HepG2 (cell line): ENCODE measurements at regions not wholly inside any gene's neighbourhood (a gene's known extent, or its start where the extent isn't known, plus 50 kb on each side); places are given as distances from the start of the nearest gene placed in this dataset.

Experiments used
- ARNTL ChIP-seq: sonication (generic); formaldehyde crosslinking; IDR thresholded peaks from 2 replicates; pipeline ENCODE4 v1.4.0; 2020; ENCODE audit warnings: mild to moderate bottlenecking, missing genetic modification reagents
- ETV5 ChIP-seq: IDR thresholded peaks from 2 replicates; pipeline ENCODE4 v1.6.1; 2018; ENCODE audit warnings: missing biosample characterization, missing genetic modification reagents, inconsistent platforms, borderline replicate concordance
- MIER3 ChIP-seq: IDR thresholded peaks from 2 replicates; pipeline ENCODE4 v1.6.1; 2016; ENCODE audit warnings: missing compliant biosample characterization, borderline replicate concordance
- MYC ChIP-seq: sonication (generic); formaldehyde crosslinking; IDR thresholded peaks from 2 replicates; pipeline ENCODE4 v1.9.0; 2021; ENCODE audit warnings: missing genetic modification reagents, borderline replicate concordance
- RXRB ChIP-seq: IDR thresholded peaks from 2 replicates; pipeline ENCODE4 v1.6.1; 2016; ENCODE audit warnings: borderline replicate concordance, missing genetic modification reagents, missing compliant biosample characterization
- SP5 ChIP-seq: IDR thresholded peaks from 2 replicates; pipeline ENCODE4 v1.6.1; 2016; ENCODE audit warnings: low read depth, borderline replicate concordance
- ZFY ChIP-seq: sonication (generic); formaldehyde crosslinking; IDR thresholded peaks from 2 replicates; pipeline ENCODE4 v1.4.0; 2020; ENCODE audit warnings: missing genetic modification reagents
- ZNF260 ChIP-seq: sonication (generic); formaldehyde crosslinking; IDR thresholded peaks from 2 replicates; pipeline ENCODE4 v1.4.0; 2020; ENCODE audit warnings: missing genetic modification reagents, low read depth, mild to moderate bottlenecking, borderline replicate concordance
- ZNF496 ChIP-seq: sonication (generic); formaldehyde crosslinking; IDR thresholded peaks from 2 replicates; pipeline ENCODE4 v1.8.1; 2023; ENCODE audit warnings: mild to moderate bottlenecking, moderate library complexity, missing genetic modification reagents; ENCODE audit not compliant: insufficient replicate concordance
- ZNF746 ChIP-seq: sonication (generic); formaldehyde crosslinking; IDR thresholded peaks from 2 replicates; pipeline ENCODE4 v1.8.0; 2022; ENCODE audit warnings: mild to moderate bottlenecking, missing genetic modification reagents
- TF ChIP-seq, protein P1 (sequence below): sonication (generic); formaldehyde crosslinking; conservative IDR thresholded peaks from 2 replicates; pipeline ENCODE4 v1.8.0; 2022; ENCODE audit warnings: missing genetic modification reagents
- TF ChIP-seq, protein P2 (sequence below): sonication (generic); formaldehyde crosslinking; IDR thresholded peaks from 2 replicates; pipeline ENCODE4 v1.5.0; 2020; ENCODE audit warnings: mild to moderate bottlenecking, missing genetic modification reagents
- TF ChIP-seq, protein P3 (sequence below): sonication (generic); formaldehyde crosslinking; IDR thresholded peaks from 2 replicates; pipeline ENCODE4 v1.4.0; 2020; ENCODE audit warnings: missing genetic modification reagents
- TF ChIP-seq, protein P4 (sequence below): sonication (generic); formaldehyde crosslinking; IDR thresholded peaks from 2 replicates; pipeline ENCODE4 v1.5.0; 2020; ENCODE audit warnings: missing genetic modification reagents
- TF ChIP-seq, protein P5 (sequence below): sonication (generic); formaldehyde crosslinking; IDR thresholded peaks from 2 replicates; pipeline ENCODE4 v1.4.0; 2020; ENCODE audit warnings: missing genetic modification reagents
- TF ChIP-seq, protein P6 (sequence below): sonication (generic); formaldehyde crosslinking; IDR thresholded peaks from 2 replicates; pipeline ENCODE4 v1.4.0; 2020; ENCODE audit warnings: missing genetic modification reagents

DNA sequence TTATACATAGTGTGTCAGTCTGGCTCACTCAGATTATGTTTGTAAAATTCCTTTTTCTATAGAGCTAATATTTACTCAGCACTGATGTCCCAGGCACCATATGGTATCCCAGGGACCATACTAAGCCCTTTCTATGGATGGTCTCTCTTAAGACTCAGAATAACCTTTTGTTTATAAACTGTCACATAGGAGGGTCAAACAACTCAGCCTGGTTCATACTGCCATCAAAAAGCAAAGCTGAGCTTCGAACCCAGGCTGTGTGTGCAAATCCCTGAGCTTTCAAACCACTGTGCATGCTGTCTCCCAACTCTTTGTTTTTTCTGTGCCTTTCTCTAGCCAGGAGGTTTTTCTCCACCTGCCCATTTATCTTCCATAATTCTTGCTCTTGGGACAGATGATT, 135.6 kb upstream of the ARHGAP5 start (continued):
- TF ChIP-seq, protein P1, sequence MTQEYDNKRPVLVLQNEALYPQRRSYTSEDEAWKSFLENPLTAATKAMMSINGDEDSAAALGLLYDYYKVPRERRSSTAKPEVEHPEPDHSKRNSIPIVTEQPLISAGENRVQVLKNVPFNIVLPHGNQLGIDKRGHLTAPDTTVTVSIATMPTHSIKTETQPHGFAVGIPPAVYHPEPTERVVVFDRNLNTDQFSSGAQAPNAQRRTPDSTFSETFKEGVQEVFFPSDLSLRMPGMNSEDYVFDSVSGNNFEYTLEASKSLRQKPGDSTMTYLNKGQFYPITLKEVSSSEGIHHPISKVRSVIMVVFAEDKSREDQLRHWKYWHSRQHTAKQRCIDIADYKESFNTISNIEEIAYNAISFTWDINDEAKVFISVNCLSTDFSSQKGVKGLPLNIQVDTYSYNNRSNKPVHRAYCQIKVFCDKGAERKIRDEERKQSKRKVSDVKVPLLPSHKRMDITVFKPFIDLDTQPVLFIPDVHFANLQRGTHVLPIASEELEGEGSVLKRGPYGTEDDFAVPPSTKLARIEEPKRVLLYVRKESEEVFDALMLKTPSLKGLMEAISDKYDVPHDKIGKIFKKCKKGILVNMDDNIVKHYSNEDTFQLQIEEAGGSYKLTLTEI (CRISPR knock-in tag): no peak
- peak; percentile 45; the same call in 1 of the 2 replicates for TF ChIP-seq ETV5
- TF ChIP-seq ZFY (CRISPR knock-in tag): no peak
- TF ChIP-seq MYC (CRISPR knock-in tag): no peak
- no peak for TF ChIP-seq ARNTL (CRISPR knock-in tag)
- TF ChIP-seq, protein P2, sequence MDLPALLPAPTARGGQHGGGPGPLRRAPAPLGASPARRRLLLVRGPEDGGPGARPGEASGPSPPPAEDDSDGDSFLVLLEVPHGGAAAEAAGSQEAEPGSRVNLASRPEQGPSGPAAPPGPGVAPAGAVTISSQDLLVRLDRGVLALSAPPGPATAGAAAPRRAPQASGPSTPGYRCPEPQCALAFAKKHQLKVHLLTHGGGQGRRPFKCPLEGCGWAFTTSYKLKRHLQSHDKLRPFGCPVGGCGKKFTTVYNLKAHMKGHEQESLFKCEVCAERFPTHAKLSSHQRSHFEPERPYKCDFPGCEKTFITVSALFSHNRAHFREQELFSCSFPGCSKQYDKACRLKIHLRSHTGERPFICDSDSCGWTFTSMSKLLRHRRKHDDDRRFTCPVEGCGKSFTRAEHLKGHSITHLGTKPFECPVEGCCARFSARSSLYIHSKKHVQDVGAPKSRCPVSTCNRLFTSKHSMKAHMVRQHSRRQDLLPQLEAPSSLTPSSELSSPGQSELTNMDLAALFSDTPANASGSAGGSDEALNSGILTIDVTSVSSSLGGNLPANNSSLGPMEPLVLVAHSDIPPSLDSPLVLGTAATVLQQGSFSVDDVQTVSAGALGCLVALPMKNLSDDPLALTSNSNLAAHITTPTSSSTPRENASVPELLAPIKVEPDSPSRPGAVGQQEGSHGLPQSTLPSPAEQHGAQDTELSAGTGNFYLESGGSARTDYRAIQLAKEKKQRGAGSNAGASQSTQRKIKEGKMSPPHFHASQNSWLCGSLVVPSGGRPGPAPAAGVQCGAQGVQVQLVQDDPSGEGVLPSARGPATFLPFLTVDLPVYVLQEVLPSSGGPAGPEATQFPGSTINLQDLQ (CRISPR knock-in tag): no peak
- TF ChIP-seq RXRB (CRISPR knock-in tag): peak; percentile 79
- no peak for TF ChIP-seq ZNF260
- peak; percentile 33; the same call in 1 of the 2 replicates for TF ChIP-seq SP5
- no peak for TF ChIP-seq ZNF746 (CRISPR knock-in tag)
- TF ChIP-seq, protein P3, sequence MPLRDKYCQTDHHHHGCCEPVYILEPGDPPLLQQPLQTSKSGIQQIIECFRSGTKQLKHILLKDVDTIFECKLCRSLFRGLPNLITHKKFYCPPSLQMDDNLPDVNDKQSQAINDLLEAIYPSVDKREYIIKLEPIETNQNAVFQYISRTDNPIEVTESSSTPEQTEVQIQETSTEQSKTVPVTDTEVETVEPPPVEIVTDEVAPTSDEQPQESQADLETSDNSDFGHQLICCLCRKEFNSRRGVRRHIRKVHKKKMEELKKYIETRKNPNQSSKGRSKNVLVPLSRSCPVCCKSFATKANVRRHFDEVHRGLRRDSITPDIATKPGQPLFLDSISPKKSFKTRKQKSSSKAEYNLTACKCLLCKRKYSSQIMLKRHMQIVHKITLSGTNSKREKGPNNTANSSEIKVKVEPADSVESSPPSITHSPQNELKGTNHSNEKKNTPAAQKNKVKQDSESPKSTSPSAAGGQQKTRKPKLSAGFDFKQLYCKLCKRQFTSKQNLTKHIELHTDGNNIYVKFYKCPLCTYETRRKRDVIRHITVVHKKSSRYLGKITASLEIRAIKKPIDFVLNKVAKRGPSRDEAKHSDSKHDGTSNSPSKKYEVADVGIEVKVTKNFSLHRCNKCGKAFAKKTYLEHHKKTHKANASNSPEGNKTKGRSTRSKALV (CRISPR knock-in tag): no peak
- no peak for TF ChIP-seq ZNF496 (CRISPR knock-in tag)
- TF ChIP-seq, protein P4, sequence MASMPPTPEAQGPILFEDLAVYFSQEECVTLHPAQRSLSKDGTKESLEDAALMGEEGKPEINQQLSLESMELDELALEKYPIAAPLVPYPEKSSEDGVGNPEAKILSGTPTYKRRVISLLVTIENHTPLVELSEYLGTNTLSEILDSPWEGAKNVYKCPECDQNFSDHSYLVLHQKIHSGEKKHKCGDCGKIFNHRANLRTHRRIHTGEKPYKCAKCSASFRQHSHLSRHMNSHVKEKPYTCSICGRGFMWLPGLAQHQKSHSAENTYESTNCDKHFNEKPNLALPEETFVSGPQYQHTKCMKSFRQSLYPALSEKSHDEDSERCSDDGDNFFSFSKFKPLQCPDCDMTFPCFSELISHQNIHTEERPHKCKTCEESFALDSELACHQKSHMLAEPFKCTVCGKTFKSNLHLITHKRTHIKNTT: no peak
- TF ChIP-seq, protein P5, sequence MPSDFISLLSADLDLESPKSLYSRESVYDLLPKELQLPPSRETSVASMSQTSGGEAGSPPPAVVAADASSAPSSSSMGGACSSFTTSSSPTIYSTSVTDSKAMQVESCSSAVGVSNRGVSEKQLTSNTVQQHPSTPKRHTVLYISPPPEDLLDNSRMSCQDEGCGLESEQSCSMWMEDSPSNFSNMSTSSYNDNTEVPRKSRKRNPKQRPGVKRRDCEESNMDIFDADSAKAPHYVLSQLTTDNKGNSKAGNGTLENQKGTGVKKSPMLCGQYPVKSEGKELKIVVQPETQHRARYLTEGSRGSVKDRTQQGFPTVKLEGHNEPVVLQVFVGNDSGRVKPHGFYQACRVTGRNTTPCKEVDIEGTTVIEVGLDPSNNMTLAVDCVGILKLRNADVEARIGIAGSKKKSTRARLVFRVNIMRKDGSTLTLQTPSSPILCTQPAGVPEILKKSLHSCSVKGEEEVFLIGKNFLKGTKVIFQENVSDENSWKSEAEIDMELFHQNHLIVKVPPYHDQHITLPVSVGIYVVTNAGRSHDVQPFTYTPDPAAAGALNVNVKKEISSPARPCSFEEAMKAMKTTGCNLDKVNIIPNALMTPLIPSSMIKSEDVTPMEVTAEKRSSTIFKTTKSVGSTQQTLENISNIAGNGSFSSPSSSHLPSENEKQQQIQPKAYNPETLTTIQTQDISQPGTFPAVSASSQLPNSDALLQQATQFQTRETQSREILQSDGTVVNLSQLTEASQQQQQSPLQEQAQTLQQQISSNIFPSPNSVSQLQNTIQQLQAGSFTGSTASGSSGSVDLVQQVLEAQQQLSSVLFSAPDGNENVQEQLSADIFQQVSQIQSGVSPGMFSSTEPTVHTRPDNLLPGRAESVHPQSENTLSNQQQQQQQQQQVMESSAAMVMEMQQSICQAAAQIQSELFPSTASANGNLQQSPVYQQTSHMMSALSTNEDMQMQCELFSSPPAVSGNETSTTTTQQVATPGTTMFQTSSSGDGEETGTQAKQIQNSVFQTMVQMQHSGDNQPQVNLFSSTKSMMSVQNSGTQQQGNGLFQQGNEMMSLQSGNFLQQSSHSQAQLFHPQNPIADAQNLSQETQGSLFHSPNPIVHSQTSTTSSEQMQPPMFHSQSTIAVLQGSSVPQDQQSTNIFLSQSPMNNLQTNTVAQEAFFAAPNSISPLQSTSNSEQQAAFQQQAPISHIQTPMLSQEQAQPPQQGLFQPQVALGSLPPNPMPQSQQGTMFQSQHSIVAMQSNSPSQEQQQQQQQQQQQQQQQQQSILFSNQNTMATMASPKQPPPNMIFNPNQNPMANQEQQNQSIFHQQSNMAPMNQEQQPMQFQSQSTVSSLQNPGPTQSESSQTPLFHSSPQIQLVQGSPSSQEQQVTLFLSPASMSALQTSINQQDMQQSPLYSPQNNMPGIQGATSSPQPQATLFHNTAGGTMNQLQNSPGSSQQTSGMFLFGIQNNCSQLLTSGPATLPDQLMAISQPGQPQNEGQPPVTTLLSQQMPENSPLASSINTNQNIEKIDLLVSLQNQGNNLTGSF (CRISPR knock-in tag): no peak
- no peak for TF ChIP-seq MIER3 (CRISPR knock-in tag)
- TF ChIP-seq, protein P6, sequence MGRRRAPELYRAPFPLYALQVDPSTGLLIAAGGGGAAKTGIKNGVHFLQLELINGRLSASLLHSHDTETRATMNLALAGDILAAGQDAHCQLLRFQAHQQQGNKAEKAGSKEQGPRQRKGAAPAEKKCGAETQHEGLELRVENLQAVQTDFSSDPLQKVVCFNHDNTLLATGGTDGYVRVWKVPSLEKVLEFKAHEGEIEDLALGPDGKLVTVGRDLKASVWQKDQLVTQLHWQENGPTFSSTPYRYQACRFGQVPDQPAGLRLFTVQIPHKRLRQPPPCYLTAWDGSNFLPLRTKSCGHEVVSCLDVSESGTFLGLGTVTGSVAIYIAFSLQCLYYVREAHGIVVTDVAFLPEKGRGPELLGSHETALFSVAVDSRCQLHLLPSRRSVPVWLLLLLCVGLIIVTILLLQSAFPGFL: no peak
